Epithelial cell of prostate (primary cell): ENCODE measurements at regions not wholly inside any gene's neighbourhood (a gene's known extent, or its start where the extent isn't known, plus 50 kb on each side); places are given as distances from the start of the nearest gene placed in this dataset.
A peak's percentile ranks its signal among the peaks of the same experiment; 100 is the strongest.
"Not testable (repeated sequence)": the region's sequence is repeated elsewhere in the genome, so short reads cannot be mapped to it uniquely, and the experiment has no call there.

Experiments used
- DNase-seq: peaks from one replicate; pipeline ENCODE4 v3.0.0-alpha.2; 2011; ENCODE audit warnings: low read depth, low spot score
- H3K27ac ChIP-seq: fragments of 450-650 bp; 2 replicates; pipeline ENCODE4 v1.5.1; 2017; ENCODE audit warnings: mild to moderate bottlenecking

GRCh38 chr12:77239617-77240016 lies 174.2 kb upstream of the E2F7 start:
- H3K27ac ChIP-seq, result peak overlapping the region; percentile 75
- peak; percentile 60 for DNase-seq

- DNase-seq, result no peak
- no peak overlapping the region for H3K27ac ChIP-seq
Observed at GRCh38 chr12:77238335-77238734, 173.0 kb upstream of the E2F7 start.

GRCh38 chr12:77237896-77238295 lies 172.5 kb upstream of the E2F7 start:
- DNase-seq, result no peak
- H3K27ac ChIP-seq, result no peak overlapping the region

GRCh38 chr12:77236066-77236465 lies 170.7 kb upstream of the E2F7 start:
- no peak overlapping the region for H3K27ac ChIP-seq
- DNase-seq, result no peak

- H3K27ac ChIP-seq, result no peak overlapping the region
- DNase-seq, result no peak
Observed at GRCh38 chr12:77232045-77232444, 166.7 kb upstream of the E2F7 start.

- no peak for DNase-seq
- no peak overlapping the region for H3K27ac ChIP-seq
Observed at GRCh38 chr12:77231501-77231918, 166.1 kb upstream of the E2F7 start.

DNA sequence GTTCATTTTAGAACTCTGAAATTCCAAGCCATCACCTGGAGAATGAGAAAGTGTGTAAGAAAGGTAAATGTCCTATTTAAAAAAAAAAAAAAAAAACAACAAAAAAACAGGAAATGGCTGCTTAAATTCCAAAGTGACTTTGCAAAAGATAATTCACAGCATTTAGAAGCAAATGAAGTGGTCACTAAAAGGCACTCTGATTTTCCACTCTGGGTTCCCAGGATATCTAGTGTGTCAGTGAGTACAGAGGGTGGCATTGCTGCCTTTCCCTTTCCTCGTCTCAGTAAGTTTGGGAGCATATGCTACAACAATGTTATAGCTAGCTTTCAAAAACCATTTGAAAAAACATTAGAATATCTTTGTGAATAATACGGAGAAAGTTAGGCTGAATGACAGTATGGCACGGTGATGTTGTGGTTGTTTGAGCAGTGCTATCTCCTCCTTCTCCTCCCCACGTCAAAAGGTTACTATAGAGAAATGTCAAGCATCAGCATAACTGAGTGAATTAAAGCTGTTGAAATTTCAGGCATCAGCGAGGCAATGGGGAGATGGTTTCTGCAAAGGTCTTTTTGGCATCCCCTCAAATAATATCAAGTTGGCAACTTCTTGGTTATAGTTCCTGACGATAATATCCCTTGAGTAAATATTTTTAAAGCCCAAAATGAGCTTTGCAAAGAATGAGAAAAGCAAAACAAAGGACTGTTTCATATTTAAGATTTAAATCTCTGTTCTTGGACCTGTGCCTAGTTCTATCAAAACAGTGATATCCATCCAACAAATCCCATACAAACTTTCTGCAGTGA lies 164.5 kb upstream of the E2F7 start:
- DNase-seq, result no peak
- H3K27ac ChIP-seq, result no peak overlapping the region

DNA sequence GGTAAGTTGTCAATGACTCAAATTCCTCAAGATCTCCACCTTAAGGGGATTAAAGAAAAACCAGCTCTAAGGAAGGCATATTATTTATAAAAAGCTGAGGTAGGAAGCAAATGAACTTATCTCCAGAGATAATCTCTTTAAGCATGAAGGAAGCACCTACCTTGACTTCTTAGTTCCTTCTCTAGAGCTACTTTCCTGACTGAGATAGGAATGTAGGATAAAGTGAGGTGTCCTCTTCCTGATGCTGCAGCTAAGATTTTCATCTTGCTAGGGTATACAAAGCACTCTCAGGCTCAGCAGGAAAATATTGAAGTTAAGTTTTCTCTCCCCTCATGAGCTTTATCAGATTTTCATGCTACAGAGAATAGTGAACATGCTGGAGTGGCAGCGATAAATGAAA lies 163.0 kb upstream of the E2F7 start:
- DNase-seq, result no peak
- H3K27ac ChIP-seq, result no peak overlapping the region

- DNase-seq, result no peak
- H3K27ac ChIP-seq, result no peak overlapping the region
Observed at GRCh38 chr12:77226368-77226767, 161.0 kb upstream of the E2F7 start.

DNA sequence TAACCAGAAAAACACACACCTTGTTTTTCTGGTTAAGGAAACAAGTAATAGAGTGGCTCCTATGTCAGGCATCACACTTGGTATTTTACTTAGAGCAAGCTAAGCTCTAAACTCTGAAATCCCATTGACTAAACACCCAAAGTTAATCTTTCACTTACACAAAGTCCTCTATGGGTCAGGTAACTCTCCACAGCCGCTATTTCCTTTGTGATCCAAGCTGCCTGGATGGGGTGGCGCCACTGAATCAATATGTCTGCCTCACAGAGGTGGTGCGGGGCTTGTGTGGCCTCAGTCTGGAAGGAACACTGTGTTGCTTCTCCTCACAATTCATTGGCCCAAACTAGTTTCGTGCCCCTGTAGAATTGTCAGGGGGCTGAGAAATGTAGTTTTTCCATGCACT lies 160.0 kb upstream of the E2F7 start:
- H3K27ac ChIP-seq, result no peak overlapping the region
- DNase-seq, result no peak

DNA sequence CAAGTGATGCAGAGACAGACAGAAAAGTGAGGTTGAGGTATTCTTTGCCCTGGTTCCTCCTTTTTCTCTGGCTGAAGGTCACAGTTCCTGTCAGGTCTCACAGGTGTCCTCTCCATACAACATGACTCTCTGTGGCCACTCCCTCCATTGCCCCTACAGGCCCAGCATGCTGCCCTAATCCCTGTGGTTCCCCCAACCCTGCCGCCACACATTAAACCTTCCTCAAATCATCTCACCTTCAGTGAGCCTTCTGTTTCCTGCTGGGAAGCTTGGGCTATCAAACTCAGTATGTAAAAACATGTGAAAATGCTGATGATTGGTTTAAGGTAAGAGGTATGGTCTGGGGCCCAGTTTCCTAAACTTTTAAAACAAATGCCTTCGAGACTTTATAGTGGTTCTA lies 159.0 kb upstream of the E2F7 start:
- DNase-seq, result no peak

DNA sequence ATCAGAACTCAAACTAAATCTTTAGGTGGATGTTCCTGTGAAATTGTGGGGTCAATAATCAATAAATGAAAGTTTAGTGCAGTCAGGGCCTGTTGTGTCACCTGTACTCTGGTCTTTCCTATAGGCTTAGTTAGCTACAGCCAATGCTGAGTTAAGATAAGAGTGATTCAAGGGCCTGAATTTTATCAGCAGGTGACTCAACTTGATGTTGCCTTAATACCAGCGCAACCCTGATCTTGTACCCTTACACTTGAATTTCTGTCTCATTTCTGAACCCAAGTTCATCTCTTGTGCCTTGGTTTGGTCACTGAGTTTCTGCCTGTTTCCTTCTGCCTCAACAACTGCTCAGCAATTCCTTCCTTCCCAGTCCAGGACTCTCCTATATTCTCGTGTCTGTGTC lies 157.0 kb upstream of the E2F7 start:
- no peak overlapping the region for H3K27ac ChIP-seq
- DNase-seq, result no peak

More for the DNA sequence above, 159.0 kb upstream of the E2F7 start:
- H3K27ac ChIP-seq, result no peak overlapping the region

GRCh38 chr12:77220586-77220985 lies 155.2 kb upstream of the E2F7 start:
- no peak for DNase-seq

DNA sequence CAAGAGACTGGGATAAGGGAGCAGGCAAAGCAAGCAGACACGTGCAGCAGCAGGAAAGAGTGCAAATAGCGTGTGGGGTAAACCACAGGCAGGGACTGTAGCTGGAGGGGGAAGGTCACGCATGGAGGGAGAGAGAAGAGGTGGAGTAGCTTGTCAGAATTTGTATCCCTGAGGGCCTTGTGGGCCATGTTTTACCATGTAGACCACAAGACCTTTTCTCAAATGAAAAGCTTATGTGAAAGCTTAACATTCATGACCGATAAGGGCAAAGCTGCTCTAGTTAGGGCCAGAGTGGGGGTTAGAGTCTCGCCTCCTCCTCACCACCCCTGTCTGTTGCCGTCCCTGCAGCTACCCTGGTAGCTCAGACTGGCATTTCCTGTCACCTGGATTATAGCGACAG lies 152.9 kb upstream of the E2F7 start:
- H3K27ac ChIP-seq, result no peak overlapping the region
- no peak for DNase-seq

More at GRCh38 chr12:77220586-77220985, 155.2 kb upstream of the E2F7 start:
- H3K27ac ChIP-seq, result no peak overlapping the region

DNA sequence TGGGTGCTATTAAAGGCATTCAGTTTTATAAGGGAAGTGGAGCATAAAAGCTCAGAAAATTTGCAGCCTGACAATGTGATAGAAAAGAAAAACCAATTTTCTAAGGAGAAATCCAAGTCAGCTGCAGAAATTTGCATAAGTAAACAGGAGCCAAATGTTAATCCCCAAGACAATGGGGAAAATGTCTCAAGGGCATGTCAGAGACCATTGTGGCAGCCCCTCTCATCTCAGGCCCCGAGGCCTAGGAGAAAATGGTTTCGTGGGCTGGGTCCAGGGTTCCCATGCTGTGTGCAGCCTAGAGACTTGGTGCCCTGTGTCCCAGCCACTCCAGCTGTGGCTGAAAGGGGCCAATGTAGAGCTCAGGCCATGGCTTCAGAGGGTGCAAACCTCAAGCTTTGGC lies 150.8 kb upstream of the E2F7 start:
- not testable (repeated sequence) for H3K27ac ChIP-seq, DNase-seq

- DNase-seq, result no peak
- peak overlapping the region; percentile 46 for H3K27ac ChIP-seq
Observed at GRCh38 chr12:77214136-77214535, 148.8 kb upstream of the E2F7 start.

DNA sequence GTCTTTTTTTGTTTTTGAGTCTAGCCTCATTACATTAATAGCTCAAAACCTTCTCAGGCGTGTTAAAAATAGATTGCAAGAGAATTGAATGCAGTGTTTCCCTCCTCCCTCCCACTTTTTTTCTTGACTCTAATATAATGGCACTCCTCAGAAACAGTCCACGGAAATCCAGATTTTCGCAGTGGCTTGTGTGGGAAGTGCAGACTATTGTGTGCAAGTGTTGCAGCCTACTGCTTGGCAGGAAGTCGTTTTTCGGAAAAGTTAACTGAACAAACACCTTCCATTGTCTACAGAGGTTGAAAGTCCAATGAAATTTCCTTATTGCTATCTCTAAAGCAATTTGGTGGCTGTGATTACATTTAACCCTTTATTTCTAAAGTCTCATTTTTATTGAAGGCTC lies 147.9 kb upstream of the E2F7 start:
- no peak overlapping the region for H3K27ac ChIP-seq
- DNase-seq, result no peak

GRCh38 chr12:77210724-77211123 lies 145.4 kb upstream of the E2F7 start:
- H3K27ac ChIP-seq, result no peak overlapping the region
- DNase-seq, result no peak

DNA sequence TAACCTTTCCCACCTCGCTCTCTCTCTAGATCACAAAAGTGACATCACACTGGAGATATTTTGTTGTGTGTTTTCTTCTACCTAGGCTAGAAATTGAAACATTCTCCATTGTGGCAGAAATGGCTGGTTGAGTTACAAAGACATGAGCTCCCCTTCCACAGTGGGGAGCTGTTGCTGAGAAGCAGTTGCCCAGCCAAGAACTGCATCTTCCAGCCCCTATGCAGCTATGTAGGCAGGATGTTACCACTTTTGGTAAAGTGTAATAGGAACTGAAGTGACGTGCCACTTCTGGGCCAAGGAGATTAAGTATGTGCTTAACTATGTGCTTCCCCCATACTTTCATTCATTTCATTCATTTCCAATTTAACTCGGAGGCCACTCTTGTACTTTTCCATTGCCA lies 138.7 kb upstream of the E2F7 start:
- H3K27ac ChIP-seq, result no peak overlapping the region
- no peak for DNase-seq

GRCh38 chr12:77202457-77203060 lies 137.2 kb upstream of the E2F7 start:
- peak overlapping the region; percentile 1 for H3K27ac ChIP-seq
- no peak for DNase-seq

- peak overlapping the region; percentile 65 for H3K27ac ChIP-seq
- no peak for DNase-seq
Observed at GRCh38 chr12:77189901-77190416, 124.6 kb upstream of the E2F7 start.

- peak overlapping the region; percentile 65 for H3K27ac ChIP-seq
- DNase-seq, result peak; percentile 34
Observed at GRCh38 chr12:77189458-77189857, 124.1 kb upstream of the E2F7 start.
